Muscle of back (tissue), 3 donors: ENCODE measurements at regions not wholly inside any gene's neighbourhood (a gene's known extent, or its start where the extent isn't known, plus 50 kb on each side); places are given as distances from the start of the nearest gene placed in this dataset.

ENCODE experiments used
- DNase-seq, 3 donors: peaks; one replicate each; pipeline versions ENCODE4 v3.0.0 to v3.0.0-alpha.2; 2013

DNA sequence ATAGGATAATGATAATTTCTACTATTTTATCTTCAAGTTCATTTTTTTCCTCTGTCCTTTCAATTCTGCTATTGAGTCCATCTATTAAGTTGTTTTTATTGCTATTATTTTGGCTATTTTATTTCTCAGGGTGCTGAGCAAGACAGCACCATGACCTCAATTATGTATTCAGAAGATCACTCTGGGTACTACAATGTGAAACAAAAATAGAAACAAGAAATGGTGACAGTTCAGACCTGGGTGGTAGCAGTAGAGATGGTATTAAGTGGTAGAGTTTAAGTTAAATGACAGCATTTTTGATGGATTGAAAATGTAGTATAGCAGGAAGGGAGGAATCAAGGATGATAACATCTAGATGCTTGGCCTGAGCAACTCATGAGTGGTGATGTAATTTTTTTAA lies 655.3 kb upstream of the PLXNA2 start:
- no peak for DNase-seq

- DNase-seq: no peak
Measured at GRCh38 chr1:208903251-208903905, 659.2 kb upstream of the PLXNA2 start.

- DNase-seq: no peak
Measured at GRCh38 chr1:208907790-208908189, 663.6 kb upstream of the PLXNA2 start.

DNA sequence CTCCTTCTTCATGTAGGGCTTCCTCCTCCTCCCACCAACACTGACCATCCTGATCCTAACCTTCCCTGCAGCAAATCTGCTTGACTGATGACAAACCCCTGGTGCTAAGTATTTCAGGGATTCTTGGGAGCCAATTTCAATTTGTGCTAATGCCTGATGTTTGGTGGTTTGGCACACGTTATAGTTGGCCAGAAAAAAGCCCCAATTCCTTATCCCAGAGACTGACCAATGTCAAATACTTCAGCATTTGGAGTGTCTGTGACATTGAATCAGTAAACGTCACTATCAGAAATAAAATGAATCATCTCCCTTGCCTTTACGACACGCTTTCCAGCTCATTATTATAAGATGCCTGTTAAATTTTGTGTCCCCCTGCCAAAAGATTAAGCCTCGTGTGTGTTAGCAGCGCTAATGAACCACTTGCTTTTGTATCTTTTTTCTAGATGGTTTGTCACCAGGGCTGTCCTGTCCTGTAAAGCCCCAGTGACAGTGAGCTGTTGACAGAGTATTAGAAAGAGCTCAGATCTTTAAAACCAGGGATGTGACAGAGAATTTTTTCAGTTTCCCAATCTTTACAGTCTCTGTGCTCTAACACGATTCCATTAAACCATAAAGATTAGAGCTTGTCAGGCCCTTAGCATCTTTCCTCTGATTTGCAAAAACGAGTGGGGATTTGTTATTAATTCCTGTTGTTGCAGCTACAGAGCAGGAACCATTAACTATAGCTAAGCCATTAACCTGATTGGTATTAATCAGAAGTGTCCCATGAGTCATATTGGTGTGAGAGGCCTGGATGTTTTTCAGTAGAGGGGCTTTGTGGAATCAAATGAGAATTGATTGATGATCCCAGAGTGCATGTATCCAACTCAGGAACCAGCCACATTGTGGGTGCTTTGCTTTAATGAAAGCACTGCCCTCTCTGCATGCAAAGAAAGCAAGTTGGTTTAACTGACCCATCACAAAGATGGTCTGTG lies 665.1 kb upstream of the PLXNA2 start:
- no peak for DNase-seq

GRCh38 chr1:208910161-208910560 lies 666.0 kb upstream of the PLXNA2 start:
- DNase-seq: no peak

GRCh38 chr1:208917281-208917680 lies 666.2 kb upstream of the CAMK1G start:
- DNase-seq: no peak

DNA sequence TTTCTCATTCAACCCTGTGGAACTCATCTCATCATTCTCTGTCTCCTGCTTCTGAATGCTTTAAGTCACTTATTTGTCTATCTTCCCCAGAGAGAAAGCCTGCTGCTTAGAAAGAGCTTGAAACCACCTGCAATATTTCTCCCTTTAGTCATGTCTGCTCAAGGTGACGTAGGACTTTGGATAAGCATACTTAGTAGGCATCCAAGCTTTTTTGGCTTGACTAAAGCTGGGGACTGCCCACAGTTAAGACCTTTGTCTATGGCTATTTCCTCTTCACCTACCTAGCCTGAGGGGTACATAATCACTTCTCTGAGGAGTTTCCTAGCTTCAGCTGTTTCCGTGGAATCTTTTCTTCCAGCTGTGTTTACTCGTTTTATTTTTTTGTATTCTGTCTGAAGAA lies 665.8 kb upstream of the CAMK1G start:
- no peak for DNase-seq

GRCh38 chr1:208918160-208918559 lies 665.4 kb upstream of the CAMK1G start:
- no peak for DNase-seq

DNA sequence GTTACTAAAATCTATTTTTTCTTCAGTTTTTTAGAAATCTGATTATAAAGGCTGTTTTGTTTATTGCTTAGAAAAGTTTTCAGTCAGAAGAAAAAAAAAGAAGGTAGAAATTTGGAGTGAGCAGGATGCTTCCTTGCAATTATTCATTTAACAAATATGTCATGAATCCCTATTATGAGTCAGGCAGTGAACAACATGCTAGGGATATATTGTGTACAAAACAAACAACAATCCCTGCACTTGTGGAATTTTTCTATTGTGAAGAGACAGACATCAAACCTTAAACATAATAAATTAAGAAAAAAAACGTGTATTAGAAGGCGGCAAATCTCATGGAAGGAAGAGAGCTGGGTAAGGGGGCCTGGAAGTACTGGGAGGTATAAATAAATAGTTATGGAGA lies 664.1 kb upstream of the CAMK1G start:
- DNase-seq: no peak

- DNase-seq: no peak
Measured at GRCh38 chr1:208921259-208921658, 662.3 kb upstream of the CAMK1G start.

DNA sequence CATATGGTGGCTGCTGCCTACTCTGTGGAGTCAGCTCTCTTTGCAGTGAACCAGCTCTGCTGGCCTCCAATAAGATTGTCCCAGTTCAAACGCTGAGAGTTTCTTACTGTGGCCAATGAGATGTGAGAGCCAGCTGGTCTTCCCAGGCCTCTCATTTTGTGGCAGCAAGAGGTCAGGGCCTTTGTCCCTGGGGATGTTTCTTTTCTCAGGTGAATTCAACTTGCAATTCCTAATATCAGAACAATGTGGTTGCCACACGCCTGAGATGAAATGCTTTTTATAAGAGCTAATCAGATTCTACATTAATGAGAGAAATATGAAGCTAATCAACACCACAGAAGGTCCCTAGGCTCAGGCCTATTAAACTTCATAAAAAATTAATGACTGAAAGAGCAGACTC lies 660.1 kb upstream of the CAMK1G start:
- no peak for DNase-seq

DNA sequence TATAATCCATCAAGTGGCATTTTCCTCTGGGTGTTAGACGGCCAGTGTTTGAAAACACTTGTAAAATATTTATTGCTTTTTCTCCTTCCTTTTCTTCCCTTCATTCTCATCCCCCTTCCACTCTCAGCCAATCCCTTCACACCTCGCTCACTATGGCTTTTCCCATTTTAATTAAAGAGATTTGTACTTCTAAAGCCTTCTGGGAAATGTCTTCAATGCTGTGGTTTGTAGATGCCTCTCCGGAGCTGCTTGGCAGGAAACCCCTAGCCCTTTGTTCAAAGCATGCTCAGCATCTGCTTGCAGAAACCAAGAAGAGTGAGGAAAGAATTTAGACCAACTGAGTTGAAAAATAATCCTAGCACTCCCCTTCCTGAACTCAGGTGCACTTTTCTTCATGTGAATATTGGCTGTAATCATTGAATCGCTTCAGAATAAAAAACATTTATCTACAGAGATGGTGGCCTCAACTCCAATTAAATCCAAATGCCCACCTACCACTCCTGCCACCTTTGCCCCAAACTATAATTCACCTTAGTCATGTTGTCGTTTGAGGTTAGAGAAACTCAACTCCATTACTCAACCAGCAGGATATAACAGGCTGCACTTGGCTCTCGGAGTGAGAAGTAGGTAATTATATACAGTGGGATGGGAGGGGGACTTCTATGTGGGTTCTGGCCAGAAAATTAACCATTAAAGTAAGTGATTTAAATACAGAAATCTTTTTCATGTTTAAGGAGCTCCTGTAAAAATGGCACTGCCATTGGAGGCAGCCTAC lies 659.4 kb upstream of the CAMK1G start:
- DNase-seq: no peak

DNA sequence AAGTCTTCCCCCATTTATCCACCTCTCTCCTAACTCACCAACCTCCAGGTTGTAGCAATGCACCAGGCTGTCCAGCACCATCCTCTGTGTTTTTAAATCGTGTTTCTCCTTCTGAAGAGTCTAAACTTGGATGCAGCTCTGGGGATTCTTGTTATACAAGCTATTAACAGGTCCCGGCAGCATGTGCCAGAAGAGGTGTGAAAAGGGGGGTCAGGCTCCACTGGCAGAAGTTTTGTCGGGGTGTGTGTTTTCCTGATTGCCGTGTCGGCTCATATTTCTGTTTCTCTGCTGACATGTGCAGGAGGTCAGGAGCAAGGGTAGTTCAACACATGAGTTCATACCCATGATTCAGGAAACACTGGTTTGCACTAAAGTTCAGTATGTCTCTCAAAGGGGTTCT lies 658.6 kb upstream of the CAMK1G start:
- no peak for DNase-seq

- no peak for DNase-seq
Measured at GRCh38 chr1:208928349-208929010, 655.0 kb upstream of the CAMK1G start.

DNA sequence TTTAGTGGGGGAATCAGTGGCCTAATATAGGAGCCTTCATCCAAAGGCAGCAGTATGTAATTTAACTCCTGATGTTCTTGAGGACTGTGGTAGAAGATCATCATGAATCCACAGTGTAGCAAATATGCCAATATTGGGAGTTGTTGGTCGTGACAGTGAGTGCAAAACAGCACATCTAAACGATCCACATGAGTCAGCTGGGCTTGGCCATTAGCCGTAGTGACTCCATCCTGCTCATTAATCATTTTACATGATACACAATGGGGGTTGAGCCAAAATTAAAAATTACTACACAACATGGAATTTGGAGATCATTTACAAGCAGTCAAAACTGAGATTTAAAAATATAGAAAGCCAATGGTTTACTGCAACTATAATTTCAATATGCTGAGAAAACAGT lies 653.9 kb upstream of the CAMK1G start:
- DNase-seq: peak in 1 of 3 donors; percentile 52

DNA sequence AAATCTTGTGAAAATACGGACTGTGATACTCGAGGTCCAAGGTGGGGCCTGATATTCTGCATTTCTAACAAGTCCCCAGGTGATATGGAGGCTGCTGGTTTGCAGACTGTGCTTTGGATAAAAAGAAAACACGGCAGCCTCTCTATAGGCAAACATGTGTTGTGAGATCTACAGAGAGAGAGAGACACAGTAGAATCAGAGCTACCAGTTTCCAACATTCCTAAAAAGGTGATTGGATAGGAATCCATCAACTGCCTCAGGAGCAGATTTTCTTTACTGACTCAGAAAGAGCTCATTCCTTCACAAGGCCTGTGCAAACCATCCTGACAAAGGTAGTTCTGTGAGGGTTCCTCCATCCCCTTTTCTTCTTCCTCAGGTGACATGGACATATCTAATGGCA lies 651.6 kb upstream of the CAMK1G start:
- no peak for DNase-seq

DNA sequence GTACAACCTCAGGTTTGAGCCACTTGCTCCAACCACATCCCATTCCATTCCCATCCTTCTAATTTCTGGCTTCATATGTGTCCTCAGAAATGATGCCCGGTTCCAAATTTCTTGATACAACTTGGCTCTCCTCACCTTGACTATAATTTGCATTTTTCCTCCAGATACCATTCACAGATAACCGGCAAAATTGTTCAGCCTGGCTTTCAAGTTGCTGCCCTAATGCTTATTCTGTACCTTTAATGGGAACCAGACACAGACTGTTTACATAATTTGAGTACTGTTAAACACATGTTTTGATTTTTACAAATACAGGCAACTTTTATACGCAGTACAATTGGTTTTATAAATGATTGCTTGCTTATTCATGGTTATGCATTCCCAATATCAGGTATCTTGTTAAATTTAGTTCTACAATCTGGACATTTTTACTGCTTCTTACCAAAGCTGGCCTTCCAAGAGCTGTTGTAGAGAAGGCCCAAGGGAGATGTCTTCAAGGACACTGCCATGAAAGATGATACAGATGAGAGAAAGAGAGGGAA lies 649.5 kb upstream of the CAMK1G start:
- no peak for DNase-seq

GRCh38 chr1:208934933-208935332 lies 648.6 kb upstream of the CAMK1G start:
- no peak for DNase-seq

DNA sequence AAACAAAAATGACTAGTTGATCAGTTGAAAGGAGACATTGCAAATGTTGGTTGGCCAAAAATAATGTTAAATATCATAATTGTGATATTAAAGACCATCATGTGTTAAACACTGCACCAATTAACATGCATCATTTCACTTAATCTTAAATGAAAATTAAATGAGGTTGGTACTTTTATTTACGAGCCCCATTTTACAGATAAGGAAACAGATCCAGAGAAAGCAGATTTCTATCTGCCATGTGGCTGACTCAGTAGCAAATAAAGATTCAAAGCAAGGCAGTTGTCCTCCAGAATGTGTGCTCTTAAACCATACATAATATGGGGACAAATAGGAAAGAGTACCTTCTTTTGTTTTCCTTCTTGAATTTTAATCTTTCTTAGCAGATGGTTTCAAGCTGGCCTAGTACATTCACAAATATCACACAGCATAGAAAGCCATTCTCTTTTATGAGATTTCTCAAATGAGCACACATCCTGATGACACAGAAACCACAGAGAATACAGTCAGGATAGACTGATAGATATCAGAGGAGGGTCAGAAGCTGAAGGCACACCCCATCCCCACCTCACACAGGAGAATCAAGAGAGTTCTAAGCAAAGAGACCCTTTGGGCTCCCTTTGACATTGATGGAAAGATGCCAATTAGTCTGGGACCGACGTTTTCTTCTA lies 647.9 kb upstream of the CAMK1G start:
- DNase-seq: no peak

- no peak for DNase-seq
Measured at GRCh38 chr1:208939537-208940085, 643.9 kb upstream of the CAMK1G start.
